Activated T-helper 1 cell treated with anti-CD3 and anti-CD28 coated beads, Interleukin-2, amount 50 U/mL, for 16 hours (primary cell): ENCODE measurements at regions not wholly inside any gene's neighbourhood (a gene's known extent, or its start where the extent isn't known, plus 50 kb on each side); places are given as distances from the start of the nearest gene placed in this dataset.
"Not testable (repeated sequence)": the region's sequence is repeated elsewhere in the genome, so short reads cannot be mapped to it uniquely, and the experiment has no call there.

ENCODE experiments used
- DNase-seq, 2 donors: peaks; one replicate each; pipeline ENCODE4 v3.0.0-alpha.2; 2020; ENCODE audit warnings: low read depth in 1 of 2, low spot score in 1 of 2

DNA sequence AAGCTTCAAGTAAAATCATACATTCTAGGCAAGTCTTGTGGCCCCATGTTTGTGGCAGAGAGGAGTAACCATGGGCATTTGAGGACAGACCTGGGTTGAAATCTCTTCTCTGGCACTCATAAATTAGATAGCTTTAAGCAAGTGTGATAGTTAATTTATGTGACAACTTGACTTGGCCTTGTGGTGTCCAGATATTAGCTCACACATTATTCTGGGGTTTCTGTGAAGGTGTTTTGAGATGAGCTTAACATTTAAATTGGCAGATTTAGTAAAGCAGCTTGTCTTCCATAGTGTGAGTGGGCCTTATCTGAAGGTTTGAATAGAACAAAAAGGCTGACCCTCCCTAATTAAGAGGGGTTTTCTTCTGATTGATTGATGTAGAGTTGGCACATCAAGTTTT, 161.4 kb upstream of the SPRY2 start:
- no peak for DNase-seq

DNA sequence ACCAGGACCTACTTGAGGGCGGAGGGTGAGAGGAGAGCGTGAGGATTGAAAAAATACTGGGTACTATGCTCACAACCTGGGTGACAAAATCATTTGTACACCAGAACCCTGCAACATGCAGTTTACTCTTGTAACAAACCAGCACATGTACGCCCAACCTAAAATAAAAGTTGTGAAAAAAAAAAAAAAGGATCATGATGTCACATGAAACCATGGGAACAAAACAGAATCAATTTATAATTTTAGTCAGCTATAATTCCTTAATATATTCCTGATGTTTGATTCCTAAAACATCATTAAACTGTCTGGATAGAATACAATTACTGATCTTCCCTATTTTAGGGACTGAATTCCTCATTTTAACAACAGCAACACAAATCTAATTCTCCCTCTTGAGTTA, 160.6 kb upstream of the SPRY2 start:
- DNase-seq = no peak

DNA sequence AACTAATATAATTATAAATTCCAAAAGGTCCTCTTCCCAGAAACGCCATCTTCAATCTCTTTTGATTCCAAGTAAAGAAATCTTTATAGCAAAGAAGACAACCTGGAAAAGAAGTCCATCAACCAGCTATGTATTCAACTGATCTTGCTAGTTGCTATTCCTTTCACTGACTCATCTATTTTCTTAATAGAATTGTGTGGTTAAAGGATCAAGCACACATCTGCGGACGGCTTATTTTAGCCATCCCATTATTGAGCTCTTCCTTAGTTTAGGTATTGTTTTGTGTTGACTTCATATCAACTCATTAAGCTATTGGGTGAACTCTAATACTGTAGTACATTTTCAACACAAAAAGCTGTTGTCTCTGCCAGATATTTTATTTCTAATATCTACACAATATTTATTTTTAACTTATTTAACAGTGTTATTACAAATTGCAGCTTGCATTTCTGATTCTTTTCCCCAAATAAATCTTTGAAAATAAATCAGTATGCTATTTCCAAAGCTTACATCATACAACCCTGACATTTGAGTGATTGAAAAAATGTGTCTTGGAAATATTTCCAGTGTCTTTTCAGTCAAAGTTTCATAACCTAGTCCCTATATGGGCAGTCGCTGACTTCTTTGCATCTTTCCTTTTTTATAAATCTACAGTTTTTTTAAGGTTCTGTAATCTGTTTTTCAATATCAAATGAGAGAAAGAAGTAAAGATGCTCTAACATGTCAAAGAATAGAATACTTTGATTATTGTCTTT, 158.8 kb upstream of the SPRY2 start:
- no peak for DNase-seq

DNA sequence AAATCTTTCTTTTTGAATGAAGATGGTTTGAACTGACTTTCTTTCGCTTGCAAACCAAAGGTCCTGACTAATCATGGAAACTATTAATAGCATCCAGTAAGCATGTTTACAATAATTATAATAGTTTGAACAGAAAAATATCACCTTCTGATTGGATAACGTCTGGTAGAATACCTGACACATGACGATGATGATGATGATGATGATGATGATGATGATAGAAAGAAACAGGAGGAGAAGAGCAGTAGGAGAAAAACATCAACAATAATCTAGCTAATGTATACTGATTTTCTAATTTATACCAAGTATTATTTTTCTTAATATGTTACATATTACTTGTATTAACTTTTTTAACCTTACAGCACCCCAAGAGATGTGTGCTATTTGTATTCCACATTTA, 157.5 kb upstream of the SPRY2 start:
- no peak for DNase-seq

DNA sequence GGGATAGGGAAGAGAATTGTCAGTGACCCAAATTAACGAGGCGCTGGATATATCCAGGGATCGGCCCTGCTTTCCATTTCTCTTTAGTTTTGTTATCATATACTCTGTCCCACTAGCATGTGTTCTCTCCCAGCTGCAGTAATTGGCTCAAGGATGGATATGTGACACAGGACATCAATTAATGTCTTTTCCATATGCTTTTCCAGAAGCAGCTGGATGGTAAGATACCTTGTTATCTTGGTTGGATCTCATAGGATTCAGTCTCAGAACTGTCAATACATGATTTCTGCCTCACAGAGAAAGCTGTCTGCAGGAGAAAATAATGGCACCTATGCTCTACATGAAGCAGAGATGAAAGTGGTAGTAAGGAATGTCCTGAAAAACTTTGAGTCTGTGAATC, 157.1 kb upstream of the SPRY2 start:
- no peak for DNase-seq

DNA sequence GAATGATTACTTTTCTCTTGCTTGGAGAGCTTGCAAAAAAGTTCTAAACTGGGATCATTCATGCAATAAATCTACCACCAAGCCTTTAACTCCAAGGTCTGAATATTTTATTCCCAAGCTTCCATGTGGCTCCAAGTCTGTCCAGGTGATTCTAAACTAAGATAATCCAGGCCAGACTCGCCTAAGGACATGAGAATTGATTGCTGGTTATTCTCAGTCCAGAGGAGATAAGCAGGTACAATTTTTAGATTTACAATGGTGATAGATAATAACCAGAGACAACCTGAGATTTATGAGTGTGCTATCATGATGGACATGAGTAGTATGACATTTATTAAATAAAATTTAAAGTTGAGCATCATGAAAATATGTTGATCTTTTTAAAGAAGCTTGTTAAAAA, 156.5 kb upstream of the SPRY2 start:
- no peak for DNase-seq

DNA sequence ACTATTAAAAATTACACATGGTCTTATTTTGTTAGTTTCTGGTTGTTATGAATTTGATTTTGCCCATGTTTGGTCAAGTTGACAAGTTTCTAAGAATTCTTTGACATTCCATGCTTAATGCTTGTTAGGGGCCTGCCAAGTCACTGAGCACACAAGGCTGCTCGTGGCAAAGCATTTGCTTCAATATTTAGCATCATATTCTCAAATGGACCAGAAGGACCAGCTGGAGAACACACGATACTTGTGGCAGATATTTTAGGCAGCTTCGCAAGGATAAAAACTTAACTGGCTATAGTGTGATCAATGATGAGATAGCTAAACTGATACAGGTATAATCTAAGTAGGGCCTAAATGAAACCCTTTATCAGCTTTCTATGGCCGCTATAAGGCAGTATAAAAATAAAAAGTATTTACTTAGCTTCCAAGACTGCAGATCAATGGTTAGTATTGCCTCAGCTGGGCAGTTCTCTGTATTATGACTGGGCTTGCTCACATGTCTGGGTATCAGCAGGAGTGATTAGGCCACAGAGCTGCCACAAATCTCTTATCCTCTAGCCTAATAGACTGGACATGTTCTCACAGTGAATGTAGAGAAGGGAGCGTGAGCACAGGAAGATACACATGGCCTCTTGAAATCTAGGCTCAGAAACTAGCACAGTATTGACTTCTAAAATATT, 155.9 kb upstream of the SPRY2 start:
- DNase-seq = no peak

DNA sequence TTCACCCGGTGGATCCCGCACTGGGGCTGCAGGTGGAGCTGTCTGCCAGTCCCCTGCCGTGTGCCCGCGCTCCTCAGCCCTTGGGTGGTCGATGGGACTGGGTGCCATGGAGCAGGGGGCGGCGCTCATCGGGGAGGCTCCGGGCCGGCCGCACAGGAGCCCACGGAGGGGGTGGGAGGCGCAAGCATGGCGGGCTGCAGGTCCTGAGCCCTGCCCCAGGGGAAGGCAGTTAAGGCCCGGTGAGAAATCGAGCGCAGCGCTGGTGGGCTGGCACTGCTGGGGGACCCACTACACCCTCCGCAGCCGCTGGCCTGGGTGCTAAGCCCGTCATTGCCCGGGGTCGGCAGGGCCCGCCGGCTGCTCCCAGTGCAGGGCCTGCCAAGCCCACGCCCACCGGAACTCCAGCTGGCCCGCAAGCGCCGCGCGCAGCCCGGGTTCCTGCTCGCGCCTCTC, 149.6 kb upstream of the SPRY2 start:
- not testable (repeated sequence) for DNase-seq

DNA sequence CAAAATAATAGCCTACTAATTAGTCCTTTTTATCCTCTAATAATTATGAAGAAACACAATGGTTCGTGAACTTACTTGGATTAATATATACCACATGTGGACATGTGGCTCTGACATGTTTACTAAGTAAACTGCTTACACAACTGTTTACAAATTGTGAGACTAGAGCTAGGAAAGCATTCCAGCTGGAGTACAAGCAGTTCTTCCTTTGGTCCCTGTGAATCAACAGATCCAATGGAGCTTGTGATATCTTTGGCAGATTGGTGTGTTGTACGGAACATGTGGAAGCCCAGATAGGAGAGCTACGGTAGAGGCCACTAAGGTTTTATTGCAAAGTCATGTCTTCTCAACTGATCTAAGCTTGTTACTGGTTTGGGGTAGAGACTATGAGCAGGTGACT, 145.5 kb upstream of the SPRY2 start:
- no peak for DNase-seq

DNA sequence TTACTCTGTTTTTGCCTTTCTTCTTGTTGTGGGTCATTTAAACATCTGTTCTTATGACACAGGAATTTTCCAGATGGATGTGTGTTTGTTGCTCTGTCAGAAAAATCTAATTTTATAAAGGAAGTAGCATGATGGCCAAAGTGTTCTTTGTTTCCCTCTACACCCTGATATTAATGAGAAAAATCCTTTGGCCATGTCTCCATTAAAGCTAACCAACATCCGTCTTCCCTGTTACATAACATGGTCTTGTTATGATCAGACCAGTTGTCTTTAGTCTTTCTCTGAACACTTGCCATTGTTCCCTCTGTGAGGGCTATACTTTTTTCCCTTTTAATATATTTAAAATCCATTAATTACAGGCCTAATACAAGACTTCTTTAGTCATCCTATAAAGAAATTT, 142.2 kb upstream of the SPRY2 start:
- no peak for DNase-seq

DNA sequence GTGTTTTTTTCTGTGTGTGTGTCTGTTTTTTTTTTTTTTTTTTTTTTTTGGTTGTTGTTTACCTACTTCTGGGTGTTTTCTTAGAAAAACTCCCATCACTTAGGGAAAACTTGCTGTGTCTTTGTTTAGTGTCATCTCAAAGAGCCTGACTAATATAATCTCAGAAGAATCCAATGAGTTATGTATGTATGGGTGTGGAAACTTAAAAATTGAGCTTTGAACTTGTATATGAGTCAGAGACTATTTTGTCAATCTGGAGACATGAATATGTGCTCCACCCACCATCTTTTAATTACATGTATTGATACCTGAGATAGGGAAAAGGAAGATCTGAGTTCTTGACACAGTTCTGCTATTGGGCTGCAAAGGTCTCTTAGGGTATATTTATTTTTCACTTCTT, 140.7 kb upstream of the SPRY2 start:
- no peak for DNase-seq

DNA sequence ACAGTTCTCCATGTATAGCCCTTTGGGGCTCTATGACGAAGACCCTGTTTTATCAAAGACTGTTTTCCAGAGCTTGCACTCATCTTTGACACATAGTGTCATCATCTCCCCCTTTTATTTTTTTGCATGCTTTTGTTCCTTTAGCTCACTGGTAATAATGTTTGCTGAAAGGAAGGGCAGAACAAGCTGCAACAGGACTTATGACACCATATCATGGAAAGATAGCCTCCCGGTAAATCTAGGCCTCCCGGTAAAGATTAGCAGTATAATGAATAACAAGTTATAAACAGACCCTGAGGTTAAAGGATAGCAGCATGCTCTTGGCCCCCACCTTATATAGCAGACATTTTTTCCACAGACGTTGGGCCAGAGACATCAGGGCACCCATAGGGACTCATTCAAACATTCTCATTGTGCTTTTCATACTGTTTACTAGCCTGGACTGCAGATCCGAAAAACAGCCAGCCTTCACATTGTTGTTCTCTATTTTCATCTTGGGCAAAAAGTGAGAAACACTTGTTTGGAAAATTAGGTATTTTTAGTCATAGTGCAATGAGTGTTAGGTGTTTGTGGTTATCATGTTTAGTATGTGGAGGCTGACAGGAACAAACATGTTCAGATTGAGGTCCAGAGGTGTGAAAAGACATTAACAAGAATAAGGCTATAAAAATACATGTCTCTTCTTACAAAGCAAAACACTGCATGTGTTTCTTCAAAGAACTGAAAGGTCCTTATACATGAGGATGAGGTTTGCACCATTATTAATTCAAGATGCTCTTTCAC, 136.9 kb upstream of the SPRY2 start:
- DNase-seq = no peak

DNA sequence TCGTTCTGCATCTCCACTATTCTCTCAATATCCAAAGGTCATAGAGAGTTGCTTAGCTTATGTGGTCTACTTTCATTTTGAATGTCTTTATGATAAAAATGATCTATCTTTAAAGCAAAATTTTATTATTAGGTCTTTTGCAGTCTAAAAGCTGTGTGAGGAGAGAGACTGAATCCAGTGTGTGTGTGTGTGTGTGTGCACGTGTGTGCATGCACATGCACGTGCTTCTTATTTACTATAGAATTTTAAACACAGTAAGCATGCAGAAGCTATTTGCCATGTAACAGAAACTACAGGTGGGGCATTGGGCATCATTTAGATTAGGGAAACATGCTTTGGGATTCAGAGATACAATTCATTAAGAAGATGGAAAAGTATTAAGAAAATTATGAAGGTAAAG, 136.0 kb upstream of the SPRY2 start:
- DNase-seq = no peak

DNA sequence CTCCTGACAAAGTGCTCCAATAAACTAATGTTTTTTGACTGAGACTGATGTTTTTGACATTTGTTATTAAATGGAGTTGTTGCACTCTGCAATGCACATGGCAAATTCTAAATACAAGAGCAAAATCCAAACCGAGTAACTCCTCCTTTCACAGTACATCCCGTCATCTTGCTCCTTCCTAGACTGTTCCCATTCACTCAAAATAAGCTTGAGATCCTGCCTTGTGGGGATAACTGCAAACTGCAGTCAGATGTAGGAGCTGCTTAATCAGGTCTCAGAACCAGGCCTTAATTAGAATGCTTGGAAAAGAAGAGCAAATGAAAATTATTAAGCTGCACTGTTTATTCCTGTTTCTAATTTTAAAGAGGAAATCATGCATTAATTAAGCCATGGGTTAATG, 134.8 kb upstream of the SPRY2 start:
- DNase-seq = no peak

DNA sequence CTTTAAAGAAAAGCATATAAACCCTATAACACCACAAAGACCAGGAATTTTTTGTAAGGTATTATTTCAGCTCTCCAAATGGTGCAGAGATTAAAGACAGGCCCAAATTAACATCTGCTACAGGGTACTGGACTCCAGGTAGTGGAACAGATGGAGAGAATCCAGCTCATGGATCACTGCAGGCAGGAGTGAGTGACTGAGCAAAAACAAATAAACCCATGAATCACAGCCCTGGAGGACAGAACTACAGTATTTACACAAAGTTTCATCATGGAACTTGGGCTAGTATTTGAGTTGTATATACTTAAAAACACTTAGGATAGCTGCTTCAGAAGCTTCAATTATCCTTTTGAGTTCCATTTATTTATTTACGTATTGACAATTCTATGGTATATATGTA, 132.8 kb upstream of the SPRY2 start:
- DNase-seq = no peak

DNA sequence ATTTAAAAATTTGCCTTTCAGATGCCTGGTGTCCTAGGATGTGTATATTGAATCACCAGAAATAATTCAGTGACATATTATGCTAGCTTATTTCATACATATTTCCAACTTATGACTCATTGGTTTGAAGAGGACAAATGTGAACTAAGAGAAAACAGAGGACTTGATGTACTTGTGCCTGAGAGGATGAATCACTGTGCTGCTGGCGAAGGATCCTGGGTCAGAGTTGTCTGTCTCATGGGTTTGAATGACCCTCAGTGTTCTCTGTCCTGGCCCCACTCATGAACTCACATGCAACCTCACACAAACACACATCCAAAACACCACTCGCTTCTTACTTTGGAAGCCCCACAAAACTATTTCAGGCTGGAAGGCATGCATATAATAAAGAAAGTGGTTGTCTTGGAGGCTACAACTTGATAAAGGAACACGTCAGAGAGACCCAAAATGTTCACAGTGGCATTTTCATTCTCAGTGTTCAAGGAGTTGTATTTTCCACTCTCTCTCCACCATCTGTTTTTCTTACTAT, 129.0 kb upstream of the SPRY2 start:
- no peak for DNase-seq

DNA sequence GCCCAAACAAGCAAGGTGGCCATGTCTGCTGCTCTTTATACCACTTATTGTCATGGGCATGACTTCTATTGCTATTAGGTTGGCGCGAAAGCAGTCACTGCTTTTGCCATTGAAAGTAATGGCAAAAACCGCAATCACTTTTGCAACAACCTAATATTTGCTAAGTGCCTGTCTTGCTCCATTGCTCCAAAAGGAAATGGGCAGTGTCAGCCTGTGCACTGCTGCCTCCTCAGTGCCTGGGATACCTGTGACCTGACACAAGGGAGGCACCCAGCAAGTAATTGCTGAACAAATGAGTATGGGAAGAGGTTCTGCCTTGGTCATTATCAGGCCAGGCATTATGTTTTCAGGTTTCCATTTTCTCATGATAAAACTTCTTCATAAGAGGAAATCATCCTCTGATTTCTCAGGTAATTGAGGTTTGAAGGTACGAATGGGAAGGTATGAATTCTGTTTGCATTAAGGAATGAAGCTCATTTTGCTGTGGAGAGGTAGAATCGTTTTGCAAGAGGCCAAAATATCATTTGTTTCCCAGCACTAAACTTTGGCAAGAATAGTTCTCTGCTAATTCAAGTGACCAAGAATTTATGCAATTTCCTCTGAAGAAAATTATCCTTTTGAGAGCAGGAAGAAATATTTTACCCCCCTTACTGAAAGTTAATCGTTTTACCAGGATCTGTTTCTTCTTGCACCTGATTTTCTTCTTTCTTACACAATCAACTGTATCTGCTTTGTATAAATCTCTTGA, 128.4 kb upstream of the SPRY2 start:
- no peak for DNase-seq

DNA sequence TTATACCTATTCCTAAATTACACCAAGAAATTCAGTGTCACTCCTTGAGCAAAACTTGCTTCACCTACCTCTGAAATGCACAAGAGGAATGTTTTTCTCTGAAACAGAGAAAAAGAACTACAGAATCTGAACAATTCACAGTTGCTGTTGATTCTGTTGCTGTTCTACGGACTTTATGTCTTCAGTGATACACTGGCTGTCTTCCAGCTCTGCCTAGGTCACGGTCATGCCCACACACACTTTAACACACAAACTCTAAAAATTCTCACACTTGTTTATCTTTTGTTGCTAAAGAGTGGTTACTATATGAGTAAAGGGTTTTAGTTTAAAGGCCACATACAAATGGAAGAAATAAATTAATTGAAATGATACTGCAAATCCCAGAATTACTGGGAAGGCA, 124.4 kb upstream of the SPRY2 start:
- DNase-seq = no peak

DNA sequence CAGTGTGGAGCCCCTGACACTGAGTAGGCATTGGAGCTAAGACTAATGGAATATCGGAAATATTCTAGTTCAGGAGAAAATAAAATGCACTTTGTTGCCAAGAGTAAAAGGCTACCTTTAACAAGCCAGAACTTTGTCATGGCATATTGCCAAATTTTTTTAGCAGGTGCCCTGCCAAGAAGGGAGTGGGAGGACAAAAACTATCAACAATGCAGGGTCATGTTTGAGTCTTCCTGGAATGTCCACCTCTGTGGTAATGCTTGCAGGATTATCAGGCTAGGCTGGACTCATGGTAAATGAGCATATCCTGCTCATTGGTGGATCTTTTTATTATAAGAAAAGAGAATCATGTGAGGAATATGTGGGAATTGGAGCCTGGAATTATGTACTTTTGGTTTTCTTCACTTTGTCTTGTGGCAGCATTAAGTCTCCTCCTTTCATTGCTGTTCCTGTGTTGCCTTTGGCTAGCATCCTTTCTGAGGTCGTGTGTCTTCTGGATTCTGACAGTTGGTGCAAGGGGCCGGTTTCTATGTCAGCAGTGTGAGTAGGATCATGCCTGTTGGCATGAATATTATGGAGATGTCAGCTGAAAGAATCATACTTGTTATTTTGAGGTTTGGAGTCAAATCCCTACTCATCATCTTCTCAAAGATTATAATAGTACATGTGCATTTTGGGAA, 122.9 kb upstream of the SPRY2 start:
- DNase-seq = no peak

DNA sequence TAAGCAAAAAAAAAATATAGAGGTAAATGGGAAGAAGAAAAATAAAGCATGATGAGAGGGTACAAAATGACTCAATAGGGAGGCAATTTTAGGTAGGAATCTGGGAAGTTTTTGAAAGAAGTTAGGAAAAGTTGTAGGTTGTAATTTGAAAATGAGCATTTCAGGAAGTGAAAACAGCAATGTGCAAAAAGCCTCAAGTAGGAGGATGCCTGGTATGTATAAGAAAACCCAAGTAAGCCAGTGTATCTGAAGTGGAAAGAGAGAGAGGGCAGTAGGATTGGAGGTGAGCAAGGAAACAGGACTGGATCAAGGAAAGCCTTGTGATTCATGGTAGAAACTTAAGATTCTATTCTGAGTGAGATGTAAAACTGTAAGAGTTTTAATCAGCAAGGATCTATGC, 121.6 kb upstream of the SPRY2 start:
- no peak for DNase-seq

DNA sequence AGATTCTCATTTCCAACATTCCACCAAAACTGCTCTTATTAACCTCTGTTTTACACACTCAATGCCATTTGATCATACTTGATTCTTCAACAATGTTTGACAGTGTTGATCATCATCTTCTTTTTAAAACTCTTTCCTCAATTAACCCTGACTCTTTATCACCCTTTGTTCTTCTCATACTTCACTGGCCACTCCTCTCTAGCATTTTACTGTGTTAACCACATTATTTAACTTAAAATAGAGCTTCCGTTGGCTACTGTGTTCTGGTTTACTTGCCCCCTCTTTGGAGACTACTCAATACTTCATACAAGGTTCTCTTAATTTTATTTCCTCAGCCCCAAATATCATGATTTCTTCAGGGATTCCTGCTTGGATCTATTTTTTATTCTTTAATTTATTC, 121.1 kb upstream of the SPRY2 start:
- no peak for DNase-seq
